KMS-11 (cell line): ENCODE measurements at regions not wholly inside any gene's neighbourhood (a gene's known extent, or its start where the extent isn't known, plus 50 kb on each side); places are given as distances from the start of the nearest gene placed in this dataset.

ENCODE experiments used
- H2AFZ ChIP-seq: fragments of 200-600 bp; sonication (generic); 2 replicates; pipeline ENCODE4 v1.6.1; 2016; ENCODE audit warnings: antibody characterized with exemption, mixed run types, low read depth
- H3K27ac ChIP-seq: fragments of 200-600 bp; sonication (generic); 2 replicates; pipeline ENCODE4 v1.6.1; 2016; ENCODE audit warnings: mild to moderate bottlenecking, mixed run types
- H3K27me3 ChIP-seq: fragments of 200-600 bp; sonication (generic); 2 replicates; pipeline ENCODE4 v1.6.1; 2017; ENCODE audit warnings: mild to moderate bottlenecking, low read depth, mixed run types, moderate library complexity; ENCODE audit not compliant: insufficient read depth
- H3K36me3 ChIP-seq: fragments of 200-600 bp; sonication (generic); 2 replicates; pipeline ENCODE4 v1.6.1; 2017; ENCODE audit warnings: mild to moderate bottlenecking, mixed run types; ENCODE audit not compliant: insufficient read depth
- H3K4me1 ChIP-seq: fragments of 200-600 bp; sonication (generic); 2 replicates; pipeline ENCODE4 v1.6.1; 2016; ENCODE audit warnings: mild to moderate bottlenecking, low read depth, mixed run types; ENCODE audit not compliant: poor library complexity, severe bottlenecking
- H3K4me2 ChIP-seq: fragments of 200-600 bp; sonication (generic); 2 replicates; pipeline ENCODE4 v1.7.0; 2016; ENCODE audit warnings: mild to moderate bottlenecking, mixed run types
- H3K4me3 ChIP-seq: fragments of 200-600 bp; sonication (generic); IDR thresholded peaks from 2 replicates; pipeline ENCODE4 v1.6.1; 2017; ENCODE audit warnings: low read depth, low read length, mixed read lengths; ENCODE audit not compliant: insufficient read depth
- H3K79me2 ChIP-seq: fragments of 200-600 bp; sonication (generic); 2 replicates; pipeline ENCODE4 v1.6.1; 2016; ENCODE audit warnings: low read depth, mixed run types; ENCODE audit not compliant: insufficient read depth
- H3K9ac ChIP-seq: fragments of 200-600 bp; sonication (generic); 2 replicates; pipeline ENCODE4 v1.6.1; 2016; ENCODE audit warnings: mild to moderate bottlenecking, mixed run types
- H4K20me1 ChIP-seq: fragments of 200-600 bp; sonication (generic); 2 replicates; pipeline ENCODE4 v1.6.1; 2016; ENCODE audit warnings: mild to moderate bottlenecking, mixed run types; ENCODE audit not compliant: insufficient read depth
- CTCF ChIP-seq: fragments of 200-600 bp; sonication (generic); conservative IDR thresholded peaks from 2 replicates; pipeline ENCODE4 v1.6.1; 2017; ENCODE audit warnings: low read depth, mild to moderate bottlenecking, antibody characterized with exemption, low read length, moderate library complexity, mixed read lengths

DNA sequence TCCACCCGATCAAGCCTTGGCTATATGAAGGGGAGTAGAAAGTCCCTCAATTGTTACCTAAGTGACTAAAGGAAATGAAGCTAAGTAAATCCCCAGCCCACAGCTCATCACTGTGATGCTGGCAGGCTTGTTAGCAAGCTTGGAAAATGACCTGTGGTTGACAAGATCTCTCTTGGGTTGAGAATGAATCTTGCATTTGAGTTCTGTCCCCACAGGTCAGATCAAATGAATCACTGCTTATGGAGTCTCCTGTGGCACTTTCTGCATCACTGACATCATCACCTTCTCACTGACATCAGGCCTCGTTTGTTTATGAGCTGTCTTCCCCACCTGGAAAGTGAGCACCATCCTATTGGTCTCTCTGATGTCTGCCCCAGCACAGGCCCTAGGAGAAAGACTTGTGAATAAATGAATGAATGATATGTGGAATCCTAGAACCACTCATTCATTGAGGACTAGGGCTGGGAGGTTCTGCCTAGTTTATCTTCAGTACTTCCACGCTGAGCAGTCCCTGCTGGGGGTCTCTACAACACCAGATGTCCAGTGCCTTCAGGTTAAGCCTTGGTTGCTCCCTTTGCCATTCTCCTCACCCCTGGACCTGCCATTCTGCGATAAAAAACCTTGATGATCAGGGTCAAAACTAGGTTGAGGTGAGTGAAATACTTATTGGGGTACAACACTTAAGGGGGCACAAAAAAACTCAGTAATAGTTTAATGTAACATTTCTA is 318.4 kb upstream of the MOCS1 start:
- Histone ChIP-seq H3K4me3 (no peak overlapping the region), H3K4me1 (no peaks in the 10 kb centered on the region), H4K20me1 (no peaks in the 10 kb centered on the region), H3K9ac (no peak overlapping the region), H3K27me3 (no peaks in the 10 kb centered on the region), H3K79me2 (no peaks in the 10 kb centered on the region), H3K36me3 (no peaks in the 10 kb centered on the region), H3K4me2 (no peak overlapping the region), H3K27ac (no peak overlapping the region), H2AFZ (no peak overlapping the region)
- no peak for TF ChIP-seq CTCF

- no peak overlapping the region for H3K27ac ChIP-seq
- TF ChIP-seq CTCF, result no peak
- no peak overlapping the region for H3K9ac ChIP-seq
- no peak overlapping the region for H2AFZ ChIP-seq
- no peaks in the 10 kb centered on the region for H3K36me3 ChIP-seq
- H3K4me3 ChIP-seq, result no peak overlapping the region
- H3K4me1 ChIP-seq, result no peaks in the 10 kb centered on the region
- H3K79me2 ChIP-seq, result no peaks in the 10 kb centered on the region
- H4K20me1 ChIP-seq, result no peaks in the 10 kb centered on the region
- no peaks in the 10 kb centered on the region for H3K27me3 ChIP-seq
- H3K4me2 ChIP-seq, result no peak overlapping the region
Measured at GRCh38 chr6:40251637-40252300, 317.5 kb upstream of the MOCS1 start.

DNA sequence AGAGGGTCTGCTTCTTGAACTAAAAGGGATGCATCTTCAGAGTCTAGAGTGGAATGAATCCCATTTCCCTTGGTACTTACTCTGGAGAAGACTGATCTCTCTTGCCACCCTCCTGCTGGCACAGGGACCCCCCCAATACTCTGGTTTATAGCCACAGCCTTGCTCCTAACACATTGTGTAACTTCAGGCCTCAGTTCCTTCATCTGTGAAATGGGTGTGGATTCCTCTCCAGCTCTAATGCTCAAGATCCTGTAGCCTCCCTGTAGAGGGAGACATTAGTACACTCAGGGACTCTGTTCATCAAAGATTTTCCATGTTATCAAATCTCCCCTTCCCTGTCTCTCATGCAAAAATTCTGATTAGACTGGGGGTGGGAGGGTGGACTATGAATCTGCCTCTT is 315.7 kb upstream of the MOCS1 start:
- H3K4me2 ChIP-seq, result no peak overlapping the region
- TF ChIP-seq CTCF, result no peak
- no peaks in the 10 kb centered on the region for H3K4me1 ChIP-seq
- H3K27me3 ChIP-seq, result no peaks in the 10 kb centered on the region
- no peaks in the 10 kb centered on the region for H4K20me1 ChIP-seq
- H3K36me3 ChIP-seq, result no peaks in the 10 kb centered on the region
- no peak overlapping the region for H3K9ac ChIP-seq
- H3K27ac ChIP-seq, result no peak overlapping the region
- H3K79me2 ChIP-seq, result no peaks in the 10 kb centered on the region
- no peak overlapping the region for H3K4me3 ChIP-seq
- no peak overlapping the region for H2AFZ ChIP-seq

GRCh38 chr6:40247516-40248115 is 313.4 kb upstream of the MOCS1 start:
- H3K9ac ChIP-seq, result no peak overlapping the region
- no peak overlapping the region for H3K27ac ChIP-seq
- no peak overlapping the region for H3K4me3 ChIP-seq
- no peaks in the 10 kb centered on the region for H3K79me2 ChIP-seq
- no peaks in the 10 kb centered on the region for H3K36me3 ChIP-seq
- H3K27me3 ChIP-seq, result no peaks in the 10 kb centered on the region
- H2AFZ ChIP-seq, result no peak overlapping the region
- no peak overlapping the region for H3K4me2 ChIP-seq
- no peaks in the 10 kb centered on the region for H3K4me1 ChIP-seq
- TF ChIP-seq CTCF, result no peak
- H4K20me1 ChIP-seq, result no peaks in the 10 kb centered on the region
